ENCODE measurements at regions not wholly inside any gene's neighbourhood (a gene's known extent, or its start where the extent isn't known, plus 50 kb on each side); places are given as distances from the start of the nearest gene placed in this dataset.

- no peaks in the 10 kb centered on the region for H3K9me3 ChIP-seq (ENCODE audit: control insufficient read depth, low read depth, low read length)
- Mint-ChIP-seq H3K27ac (no peak overlapping the region), H3K4me1 (no peaks in the 10 kb centered on the region), H3K9me3 (no peaks in the 10 kb centered on the region; a peak in 2 of 5 replicates), H3K4me3 (no peak overlapping the region), H3K36me3 (ENCODE audit: insufficient read depth in 1 of 3, low read depth in 3 of 3) (no peaks in the 10 kb centered on the region), H3K27me3 (ENCODE audit: low read depth) (no peaks in the 10 kb centered on the region)
- no peak overlapping the region for H2BK120ac ChIP-seq (ENCODE audit: low read depth, low read length, poor library complexity, severe bottlenecking)
- H3K27ac ChIP-seq (ENCODE audit: insufficient read length, low read depth, low read length), result no peak overlapping the region
- H3K23me2 ChIP-seq (ENCODE audit: insufficient read length, low read depth, low read length, poor library complexity, severe bottlenecking), result no peaks in the 10 kb centered on the region
- no peak overlapping the region for H2BK5ac ChIP-seq (ENCODE audit: insufficient read length, low read length)
- H4K5ac ChIP-seq (ENCODE audit: insufficient read length, low read depth, low read length), result no peak overlapping the region
- no peak overlapping the region for H3K9ac ChIP-seq (ENCODE audit: extremely low read depth, insufficient read length, low read length)
- H4K91ac ChIP-seq (ENCODE audit: insufficient read length, low read depth, low read length), result no peak overlapping the region
- no CpG with 5 or more reads among the region's 9 CpGs for WGBS (ENCODE audit: extremely low coverage, insufficient read length, low lambda C conversion rate)
- no peak for DNase-seq
- H3K4ac ChIP-seq (ENCODE audit: low read depth, low read length), result no peak overlapping the region
- no peak overlapping the region for H2AFZ ChIP-seq (ENCODE audit: low read length)
- H2BK12ac ChIP-seq (ENCODE audit: insufficient read length, low read depth, low read length), result no peak overlapping the region
- no peak overlapping the region for H2BK15ac ChIP-seq (ENCODE audit: low read depth, low read length)
- no peak for TF ChIP-seq CTCF (conservative IDR thresholded peaks at IDR 0.05)
- H3K18ac ChIP-seq (ENCODE audit: insufficient read length, low read depth, low read length), result no peak overlapping the region
- H4K20me1 ChIP-seq (ENCODE audit: control insufficient read depth, insufficient read depth, insufficient read length), result no peaks in the 10 kb centered on the region
- no peak overlapping the region for H3K14ac ChIP-seq (ENCODE audit: insufficient read depth, low read length)
- no peaks in the 10 kb centered on the region for H3K79me2 ChIP-seq (ENCODE audit: insufficient read depth, low read length)
- H3K27me3 ChIP-seq (ENCODE audit: insufficient read depth, low read length), result no peaks in the 10 kb centered on the region
- H3T11ph ChIP-seq (ENCODE audit: low read length), result no peak overlapping the region
- no peak overlapping the region for H2BK20ac ChIP-seq (ENCODE audit: low read depth, low read length, poor library complexity, severe bottlenecking)
- no peak overlapping the region for H2AK5ac ChIP-seq (ENCODE audit: insufficient read length, low read length)
- H3K23ac ChIP-seq (ENCODE audit: insufficient read length, low read depth, low read length), result no peak overlapping the region
- no peak overlapping the region for H3K4me2 ChIP-seq (ENCODE audit: insufficient read depth, insufficient read length, low read length)
- H4K8ac ChIP-seq (replicated peaks; ENCODE audit: insufficient read length, low read depth, low read length), result no peak overlapping the region
- no peaks in the 10 kb centered on the region for H3K4me1 ChIP-seq (ENCODE audit: insufficient read depth, low read length)
- no peaks in the 10 kb centered on the region for H3K79me1 ChIP-seq (ENCODE audit: insufficient read depth, low read depth, low read length, poor library complexity, severe bottlenecking)
- H3K56ac ChIP-seq (ENCODE audit: insufficient read length, low read depth, low read length), result no peak overlapping the region
Measured at GRCh38 chr3:109608574-109608973, 271.2 kb upstream of the DPPA4 start.

Data from H9 (cell line).